NCI-H1048 (cell line): ENCODE measurements at regions not wholly inside any gene's neighbourhood (a gene's known extent, or its start where the extent isn't known, plus 50 kb on each side); places are given as distances from the start of the nearest gene placed in this dataset.

Experiments used
- DNase-seq: peaks from one replicate; lab custom pipeline; 2025; lab: John Stamatoyannopoulos, UW

GRCh38 chr20:57970856-57971255 lies 257.6 kb downstream of the ANKRD60 start:
- no peak for DNase-seq

- no peak for DNase-seq
Observed at GRCh38 chr20:57970116-57970515, 258.3 kb downstream of the ANKRD60 start.

GRCh38 chr20:57968120-57968519 lies 258.3 kb upstream of the PMEPA1 start:
- no peak for DNase-seq

GRCh38 chr20:57967364-57967763 lies 257.5 kb upstream of the PMEPA1 start:
- DNase-seq: no peak

- no peak for DNase-seq
Observed at GRCh38 chr20:57966620-57967019, 256.8 kb upstream of the PMEPA1 start.

GRCh38 chr20:57965441-57965840 lies 255.6 kb upstream of the PMEPA1 start:
- DNase-seq: no peak

GRCh38 chr20:57964011-57964862 lies 254.4 kb upstream of the PMEPA1 start:
- no peak for DNase-seq

GRCh38 chr20:57960803-57961575 lies 251.2 kb upstream of the PMEPA1 start:
- DNase-seq: no peak

- no peak for DNase-seq
Observed at GRCh38 chr20:57959589-57959988, 249.8 kb upstream of the PMEPA1 start.

GRCh38 chr20:57959018-57959417 lies 249.2 kb upstream of the PMEPA1 start:
- no peak for DNase-seq

GRCh38 chr20:57958050-57958420 lies 248.2 kb upstream of the PMEPA1 start:
- no peak for DNase-seq

- DNase-seq: no peak
Observed at GRCh38 chr20:57957411-57958049, 247.7 kb upstream of the PMEPA1 start.

GRCh38 chr20:57953638-57954037 lies 243.8 kb upstream of the PMEPA1 start:
- no peak for DNase-seq

GRCh38 chr20:57952136-57952535 lies 242.3 kb upstream of the PMEPA1 start:
- DNase-seq: no peak

GRCh38 chr20:57951549-57951948 lies 241.7 kb upstream of the PMEPA1 start:
- no peak for DNase-seq

- no peak for DNase-seq
Observed at GRCh38 chr20:57950764-57951485, 241.1 kb upstream of the PMEPA1 start.

GRCh38 chr20:57948180-57948955 lies 238.6 kb upstream of the PMEPA1 start:
- DNase-seq: no peak

GRCh38 chr20:57947421-57948179 lies 237.8 kb upstream of the PMEPA1 start:
- no peak for DNase-seq

- DNase-seq: no peak
Observed at GRCh38 chr20:57946559-57947315, 236.9 kb upstream of the PMEPA1 start.

GRCh38 chr20:57944988-57945387 lies 235.2 kb upstream of the PMEPA1 start:
- DNase-seq: no peak
